RWPE2 (cell line): ENCODE measurements at regions not wholly inside any gene's neighbourhood (a gene's known extent, or its start where the extent isn't known, plus 50 kb on each side); places are given as distances from the start of the nearest gene placed in this dataset.

Experiments used
- ATAC-seq: fragments of 200-7000 bp; cut with Tn5 transposase; 3 replicates; pipeline ENCODE4 v1.9.1; 2021; ENCODE audit warnings: low read depth
- DNase-seq: peaks from one replicate; pipeline ENCODE4 v3.0.0-alpha.2; 2020; ENCODE audit warnings: low spot score
- H3K27ac ChIP-seq: fragments of 450-650 bp; 2 replicates; pipeline ENCODE4 v1.5.1; 2017; ENCODE audit warnings: mild to moderate bottlenecking; ENCODE audit not compliant: poor library complexity, severe bottlenecking
- H3K27me3 ChIP-seq: fragments of 250-450 bp; sonication (Bioruptor Pico); 2 replicates; pipeline ENCODE4 v1.5.1; 2021; ENCODE audit warnings: mild to moderate bottlenecking, moderate library complexity; ENCODE audit not compliant: insufficient read depth, poor library complexity, severe bottlenecking
- H3K36me3 ChIP-seq: fragments of 250-450 bp; sonication (Bioruptor Pico); 2 replicates; pipeline ENCODE4 v1.5.1; 2020; ENCODE audit warnings: low read depth, mild to moderate bottlenecking, moderate library complexity
- H3K4me1 ChIP-seq: fragments of 250-450 bp; sonication (Bioruptor Pico); 2 replicates; pipeline ENCODE4 v1.5.1; 2021; ENCODE audit warnings: mild to moderate bottlenecking, moderate library complexity; ENCODE audit not compliant: insufficient read depth, poor library complexity, severe bottlenecking
- H3K4me3 ChIP-seq: fragments of 250-450 bp; sonication (Bioruptor Pico); 2 replicates; pipeline ENCODE4 v1.5.1; 2021; ENCODE audit warnings: mild to moderate bottlenecking, moderate library complexity; ENCODE audit not compliant: severe bottlenecking
- H3K9me3 ChIP-seq: fragments of 250-450 bp; sonication (Bioruptor Pico); 2 replicates; pipeline ENCODE4 v1.5.1; 2021; ENCODE audit warnings: mild to moderate bottlenecking, moderate library complexity; ENCODE audit not compliant: severe bottlenecking
- TF ChIP-seq, protein P1 (sequence below): fragments of 450-650 bp; IDR thresholded peaks from one replicate; pipeline ENCODE4 v1.5.1; 2017; ENCODE audit warnings: mild to moderate bottlenecking, moderate library complexity; ENCODE audit not compliant: poor library complexity, severe bottlenecking

GRCh38 chr6:16851044-16851540 lies 89.8 kb upstream of the ATXN1 start:
- no peaks in the 10 kb centered on the region for H3K36me3 ChIP-seq
- TF ChIP-seq, protein P1, sequence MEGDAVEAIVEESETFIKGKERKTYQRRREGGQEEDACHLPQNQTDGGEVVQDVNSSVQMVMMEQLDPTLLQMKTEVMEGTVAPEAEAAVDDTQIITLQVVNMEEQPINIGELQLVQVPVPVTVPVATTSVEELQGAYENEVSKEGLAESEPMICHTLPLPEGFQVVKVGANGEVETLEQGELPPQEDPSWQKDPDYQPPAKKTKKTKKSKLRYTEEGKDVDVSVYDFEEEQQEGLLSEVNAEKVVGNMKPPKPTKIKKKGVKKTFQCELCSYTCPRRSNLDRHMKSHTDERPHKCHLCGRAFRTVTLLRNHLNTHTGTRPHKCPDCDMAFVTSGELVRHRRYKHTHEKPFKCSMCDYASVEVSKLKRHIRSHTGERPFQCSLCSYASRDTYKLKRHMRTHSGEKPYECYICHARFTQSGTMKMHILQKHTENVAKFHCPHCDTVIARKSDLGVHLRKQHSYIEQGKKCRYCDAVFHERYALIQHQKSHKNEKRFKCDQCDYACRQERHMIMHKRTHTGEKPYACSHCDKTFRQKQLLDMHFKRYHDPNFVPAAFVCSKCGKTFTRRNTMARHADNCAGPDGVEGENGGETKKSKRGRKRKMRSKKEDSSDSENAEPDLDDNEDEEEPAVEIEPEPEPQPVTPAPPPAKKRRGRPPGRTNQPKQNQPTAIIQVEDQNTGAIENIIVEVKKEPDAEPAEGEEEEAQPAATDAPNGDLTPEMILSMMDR = no peak
- ATAC-seq (no peak), DNase-seq (no peak)
- no peaks in the 10 kb centered on the region for H3K27me3 ChIP-seq
- no peak overlapping the region for H3K4me3 ChIP-seq
- peaks cover 12% of the 10 kb centered on the region for H3K4me1 ChIP-seq
- H3K9me3 ChIP-seq = no peaks in the 10 kb centered on the region
- no peak overlapping the region for H3K27ac ChIP-seq

- no peaks in the 10 kb centered on the region for H3K27me3 ChIP-seq
- no peak overlapping the region for H3K4me3 ChIP-seq
- DNase-seq (no peak), ATAC-seq (no peak)
- H3K9me3 ChIP-seq = no peaks in the 10 kb centered on the region
- no peak overlapping the region for H3K27ac ChIP-seq
- H3K36me3 ChIP-seq = no peaks in the 10 kb centered on the region
- TF ChIP-seq, protein P1 = no peak
- H3K4me1 ChIP-seq = peaks cover 12% of the 10 kb centered on the region
Observed at GRCh38 chr6:16850681-16851026, 89.4 kb upstream of the ATXN1 start.

GRCh38 chr6:16849988-16850680 lies 88.9 kb upstream of the ATXN1 start:
- Histone ChIP-seq H3K4me1 (peaks cover 12% of the 10 kb centered on the region), H3K27ac (peak overlapping the region; percentile 26), H3K36me3 (no peaks in the 10 kb centered on the region), H3K27me3 (no peaks in the 10 kb centered on the region), H3K9me3 (no peaks in the 10 kb centered on the region), H3K4me3 (no peak overlapping the region)
- DNase-seq (no peak), ATAC-seq (no peak)
- TF ChIP-seq, protein P1 = no peak

DNA sequence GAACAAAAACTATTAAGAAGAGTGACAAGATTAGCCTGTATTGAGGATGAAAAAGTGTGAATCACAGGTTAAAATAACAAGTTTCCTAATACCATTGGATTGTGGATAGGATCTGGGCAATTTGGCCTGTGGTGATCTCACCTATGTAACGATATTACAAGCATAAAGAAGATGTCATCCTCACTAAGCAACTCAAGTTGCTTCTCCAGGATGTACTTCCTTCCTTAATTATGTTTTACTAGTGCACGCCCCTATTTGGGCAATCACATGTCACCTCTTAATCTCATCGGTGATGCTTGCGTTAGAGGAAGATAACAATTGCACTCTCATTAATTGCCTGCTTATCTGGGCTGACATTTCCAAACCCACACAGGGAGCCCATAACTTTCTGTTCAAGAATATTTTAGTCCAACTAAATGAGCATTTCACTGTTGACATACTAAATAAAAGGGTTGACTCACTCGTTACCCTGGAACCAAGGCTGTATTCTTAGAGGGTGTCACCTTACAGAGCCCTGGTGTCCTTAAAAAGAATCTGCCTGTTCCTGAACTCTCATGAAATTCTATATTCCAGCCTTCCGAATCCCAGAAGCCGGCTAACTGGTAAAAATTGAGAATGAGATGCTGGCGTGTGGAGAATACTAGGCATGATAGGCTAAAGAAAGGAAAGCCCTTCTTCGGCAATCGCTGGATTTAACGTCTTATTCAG lies 88.2 kb upstream of the ATXN1 start:
- no peak overlapping the region for H3K4me3 ChIP-seq
- peak; percentile 80 for ATAC-seq

More for the DNA sequence above, 88.2 kb upstream of the ATXN1 start:
- no peaks in the 10 kb centered on the region for H3K36me3 ChIP-seq
- H3K27me3 ChIP-seq = no peaks in the 10 kb centered on the region
- H3K4me1 ChIP-seq = peaks cover 12% of the 10 kb centered on the region
- H3K9me3 ChIP-seq = no peaks in the 10 kb centered on the region
- peak overlapping the region; percentile 26 for H3K27ac ChIP-seq
- TF ChIP-seq, protein P1 = no peak
- DNase-seq = no peak
